WTC11 (cell line): ENCODE measurements at regions not wholly inside any gene's neighbourhood (a gene's known extent, or its start where the extent isn't known, plus 50 kb on each side); places are given as distances from the start of the nearest gene placed in this dataset.

Experiments
- ATAC-seq: fragments of 200-7000 bp; cut with Tn5 transposase; 2 replicates; pipeline ENCODE4 v1.10.0; 2021; ENCODE audit warnings: mild to moderate bottlenecking, moderate library complexity
- CTCF ChIA-PET: fragments of 300-600 bp; sonication (Branson Sonifier 250); formaldehyde crosslinking; loops from one replicate; lab custom pipeline; 2021; ENCODE audit warnings: antibody characterized with exemption; lab: Charles Lee
- POLR2A ChIA-PET: fragments of 350-600 bp; sonication (Branson Sonifier 250); formaldehyde crosslinking; loops from one replicate; lab custom pipeline; 2021; ENCODE audit warnings: antibody characterized with exemption; lab: Charles Lee
- DNase-seq: peaks from one replicate; pipeline ENCODE4 v3.0.0; 2021; ENCODE audit warnings: low spot score
- H3K27ac Mint-ChIP-seq: 2 replicates; pipeline ENCODE4 v1.8.0; 2021; ENCODE audit warnings: mixed read lengths
- H3K27me3 Mint-ChIP-seq: 2 replicates; pipeline ENCODE4 v1.8.0; 2021; ENCODE audit warnings: low read depth, mild to moderate bottlenecking, moderate library complexity, mixed read lengths
- H3K36me3 Mint-ChIP-seq: 2 replicates; pipeline ENCODE4 v1.8.0; 2021; ENCODE audit warnings: mixed read lengths
- H3K4me1 Mint-ChIP-seq: 2 replicates; pipeline ENCODE4 v1.8.0; 2022; ENCODE audit warnings: mixed read lengths
- H3K4me3 Mint-ChIP-seq: 2 replicates; pipeline ENCODE4 v1.8.0; 2021; ENCODE audit warnings: mild to moderate bottlenecking, moderate library complexity, mixed read lengths
- H3K9me3 Mint-ChIP-seq: 2 replicates; pipeline ENCODE4 v1.8.0; 2021; ENCODE audit warnings: mixed read lengths
- ATF1 ChIP-seq: sonication (generic); formaldehyde crosslinking; IDR thresholded peaks from 2 replicates; pipeline ENCODE4 v1.8.1; 2023; ENCODE audit warnings: mild to moderate bottlenecking, moderate library complexity, missing genetic modification reagents
- CREB1 ChIP-seq: sonication (generic); formaldehyde crosslinking; IDR thresholded peaks from 2 replicates; pipeline ENCODE4 v1.8.0; 2023; ENCODE audit warnings: mild to moderate bottlenecking, missing genetic modification reagents
- CREM ChIP-seq: sonication (generic); formaldehyde crosslinking; IDR thresholded peaks from 2 replicates; pipeline ENCODE4 v1.8.1; 2022; ENCODE audit warnings: mild to moderate bottlenecking, missing genetic modification reagents, moderate library complexity
- ELF4 ChIP-seq: sonication (generic); formaldehyde crosslinking; IDR thresholded peaks from 2 replicates; pipeline ENCODE4 v1.8.1; 2022; ENCODE audit warnings: low read depth, mild to moderate bottlenecking, moderate library complexity, missing genetic modification reagents
- EMX1 ChIP-seq: fragments of 250-450 bp; sonication (Bioruptor Pico); IDR thresholded peaks from 2 replicates; pipeline ENCODE4 v1.8.0; 2021; ENCODE audit warnings: mild to moderate bottlenecking
- FOXJ3 ChIP-seq: sonication (generic); formaldehyde crosslinking; IDR thresholded peaks from 2 replicates; pipeline ENCODE4 v1.9.0; 2021; ENCODE audit warnings: missing genetic modification reagents, mild to moderate bottlenecking, borderline replicate concordance
- FOXK1 ChIP-seq: sonication (generic); formaldehyde crosslinking; IDR thresholded peaks from 2 replicates; pipeline ENCODE4 v1.8.0; 2022; ENCODE audit warnings: mild to moderate bottlenecking, moderate library complexity, missing genetic modification reagents
- FOXP1 ChIP-seq: sonication (generic); formaldehyde crosslinking; IDR thresholded peaks from 2 replicates; pipeline ENCODE4 v1.8.0; 2022; ENCODE audit warnings: missing genetic modification reagents, mild to moderate bottlenecking, moderate library complexity, borderline replicate concordance
- KAT7 ChIP-seq: sonication (generic); formaldehyde crosslinking; IDR thresholded peaks from 2 replicates; pipeline ENCODE4 v1.8.1; 2023; ENCODE audit warnings: missing genetic modification reagents, mild to moderate bottlenecking, borderline replicate concordance
- NR1H2 ChIP-seq: sonication (generic); formaldehyde crosslinking; IDR thresholded peaks from 2 replicates; pipeline ENCODE4 v1.9.0; 2021; ENCODE audit warnings: mild to moderate bottlenecking, moderate library complexity, missing genetic modification reagents
- RELA ChIP-seq: sonication (generic); formaldehyde crosslinking; IDR thresholded peaks from 2 replicates; pipeline ENCODE4 v1.8.1; 2022; ENCODE audit warnings: missing genetic modification reagents, mild to moderate bottlenecking, borderline replicate concordance
- SOX15 ChIP-seq: fragments of 250-450 bp; sonication (Bioruptor Pico); IDR thresholded peaks from 2 replicates; pipeline ENCODE4 v1.9.0; 2021; ENCODE audit warnings: mild to moderate bottlenecking
- TCF7 ChIP-seq: sonication (generic); formaldehyde crosslinking; IDR thresholded peaks from 2 replicates; pipeline ENCODE4 v1.8.0; 2022; ENCODE audit warnings: mild to moderate bottlenecking, low read depth, missing genetic modification reagents, moderate library complexity
- TP53 ChIP-seq: sonication (generic); formaldehyde crosslinking; IDR thresholded peaks from 2 replicates; pipeline ENCODE4 v1.8.1; 2023; ENCODE audit warnings: mild to moderate bottlenecking, missing genetic modification reagents
- ZNF138 ChIP-seq: sonication (generic); formaldehyde crosslinking; conservative IDR thresholded peaks from 2 replicates; pipeline ENCODE4 v1.8.1; 2022; ENCODE audit warnings: mild to moderate bottlenecking, moderate library complexity, missing genetic modification reagents
- ZNF317 ChIP-seq: sonication (generic); formaldehyde crosslinking; IDR thresholded peaks from 2 replicates; pipeline ENCODE4 v1.8.1; 2023; ENCODE audit warnings: low read depth, mild to moderate bottlenecking, moderate library complexity, missing genetic modification reagents, borderline replicate concordance
- ZNF416 ChIP-seq: fragments of 250-450 bp; sonication (Bioruptor Pico); IDR thresholded peaks from 2 replicates; pipeline ENCODE4 v1.9.0; 2021; ENCODE audit warnings: mild to moderate bottlenecking, inconsistent platforms
- TF ChIP-seq, protein P1 (sequence below): fragments of 250-450 bp; sonication (Bioruptor Pico); conservative IDR thresholded peaks from 2 replicates; pipeline ENCODE4 v1.9.0; 2021; ENCODE audit warnings: mild to moderate bottlenecking
- TF ChIP-seq, protein P2 (sequence below): sonication (generic); formaldehyde crosslinking; IDR thresholded peaks from 2 replicates; pipeline ENCODE4 v1.8.0; 2022; ENCODE audit warnings: mild to moderate bottlenecking, missing genetic modification reagents
- TF ChIP-seq, protein P3 (sequence below): sonication (generic); formaldehyde crosslinking; IDR thresholded peaks from 2 replicates; pipeline ENCODE4 v1.8.0; 2022; ENCODE audit warnings: missing genetic modification reagents
- TF ChIP-seq, protein P4 (sequence below): sonication (generic); formaldehyde crosslinking; IDR thresholded peaks from 2 replicates; pipeline ENCODE4 v1.8.0; 2022; ENCODE audit warnings: mild to moderate bottlenecking, missing genetic modification reagents
- TF ChIP-seq, protein P5 (sequence below): sonication (generic); formaldehyde crosslinking; IDR thresholded peaks from 2 replicates; pipeline ENCODE4 v1.8.1; 2022; ENCODE audit warnings: mild to moderate bottlenecking, moderate library complexity, missing genetic modification reagents
- TF ChIP-seq, protein P6 (sequence below): sonication (generic); formaldehyde crosslinking; IDR thresholded peaks from 2 replicates; pipeline ENCODE4 v1.8.0; 2022; ENCODE audit warnings: mild to moderate bottlenecking, missing genetic modification reagents
- TF ChIP-seq, protein P7 (sequence below): sonication (generic); formaldehyde crosslinking; IDR thresholded peaks from 2 replicates; pipeline ENCODE4 v1.8.1; 2023; ENCODE audit warnings: mild to moderate bottlenecking, missing genetic modification reagents, moderate library complexity
- TF ChIP-seq, protein P8 (sequence below): fragments of 250-450 bp; sonication (Bioruptor Pico); IDR thresholded peaks from 2 replicates; pipeline ENCODE4 v1.9.0; 2021; ENCODE audit warnings: moderate library complexity, mild to moderate bottlenecking, inconsistent platforms, borderline replicate concordance
- TF ChIP-seq, protein P9 (sequence below): sonication (generic); formaldehyde crosslinking; IDR thresholded peaks from 2 replicates; pipeline ENCODE4 v1.8.1; 2023; ENCODE audit warnings: mild to moderate bottlenecking, missing genetic modification reagents, moderate library complexity

DNA sequence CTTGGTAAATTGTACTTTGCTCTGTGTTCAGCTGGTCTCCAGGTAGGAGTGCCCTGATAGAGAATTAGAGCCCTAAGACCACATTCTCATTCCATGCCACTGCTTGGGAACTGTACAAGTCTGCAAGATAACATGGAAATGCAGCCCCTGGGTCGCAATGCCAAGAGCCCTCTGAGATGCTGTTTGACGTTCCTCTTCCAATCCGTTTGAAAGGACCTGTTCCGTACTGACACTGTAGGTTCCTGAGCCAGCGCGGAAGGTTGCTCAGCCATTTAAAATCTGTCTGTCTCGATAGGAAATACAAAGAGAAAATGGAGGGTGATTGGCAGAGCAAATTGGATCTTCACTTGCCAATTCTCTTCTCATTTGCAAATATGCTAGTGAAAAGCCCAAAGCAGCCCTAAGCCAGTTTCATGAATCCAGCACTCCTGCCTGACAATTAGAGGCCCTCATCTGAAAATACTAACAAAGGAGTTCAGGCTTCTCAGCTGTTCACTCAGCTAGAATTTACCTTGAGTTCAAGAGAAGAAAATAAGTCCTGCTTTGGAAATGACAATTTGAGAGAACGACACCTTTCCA lies 100.6 kb upstream of the AFDN start:
- DNase-seq (no peak), ATAC-seq (no peak)
- ChIA-PET CTCF (no interaction called here), POLR2A (no interaction called here)
- Mint-ChIP-seq H3K4me3 (no peak overlapping the region), H3K27ac (no peak overlapping the region), H3K9me3 (no peaks in the 10 kb centered on the region), H3K36me3 (no peaks in the 10 kb centered on the region), H3K4me1 (no peaks in the 10 kb centered on the region; the same call in 1 of the 2 replicates), H3K27me3 (no peaks in the 10 kb centered on the region)
- TF ChIP-seq NR1H2 (CRISPR knock-in tag), result no peak
- no peak for TF ChIP-seq KAT7 (CRISPR knock-in tag)
- no peak for TF ChIP-seq EMX1
- TF ChIP-seq, protein P1, sequence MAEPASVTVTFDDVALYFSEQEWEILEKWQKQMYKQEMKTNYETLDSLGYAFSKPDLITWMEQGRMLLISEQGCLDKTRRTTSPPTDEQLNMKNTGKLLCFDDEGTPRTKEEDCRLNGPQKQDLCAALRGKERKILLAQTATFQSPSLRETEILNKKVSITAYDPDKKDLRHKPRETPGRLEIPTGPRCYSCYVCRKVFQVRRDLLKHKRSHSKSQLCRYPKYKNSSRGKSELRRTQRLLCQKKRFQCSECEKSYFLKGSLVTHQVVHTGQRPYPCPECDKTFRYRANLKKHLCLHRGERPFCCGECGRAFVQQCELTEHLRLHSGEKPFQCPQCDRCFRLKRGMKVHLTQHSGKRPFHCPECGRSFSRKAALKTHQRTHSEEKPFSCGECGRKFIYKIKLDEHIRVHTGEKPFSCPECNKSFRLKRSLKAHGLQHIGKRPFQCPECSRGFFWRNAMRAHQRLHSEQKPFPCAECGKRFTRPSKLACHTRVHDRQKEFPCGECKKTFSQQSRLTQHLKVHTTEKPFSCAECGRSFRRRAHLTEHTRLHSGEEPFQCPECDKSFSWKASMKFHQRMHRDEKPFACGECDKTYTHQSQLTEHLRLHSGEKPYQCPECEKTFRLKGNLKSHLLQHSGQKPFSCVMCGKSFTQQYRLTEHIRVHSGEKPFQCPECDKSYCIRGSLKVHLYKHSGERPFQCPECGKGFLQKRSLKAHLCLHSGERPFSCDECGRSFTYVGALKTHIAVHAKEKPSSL (CRISPR knock-in tag), result no peak
- TF ChIP-seq TP53, result no peak
- TF ChIP-seq FOXK1 (CRISPR knock-in tag), result no peak
- TF ChIP-seq ZNF317, result no peak
- no peak for TF ChIP-seq FOXJ3 (CRISPR knock-in tag)
- TF ChIP-seq RELA (CRISPR knock-in tag), result no peak

DNA sequence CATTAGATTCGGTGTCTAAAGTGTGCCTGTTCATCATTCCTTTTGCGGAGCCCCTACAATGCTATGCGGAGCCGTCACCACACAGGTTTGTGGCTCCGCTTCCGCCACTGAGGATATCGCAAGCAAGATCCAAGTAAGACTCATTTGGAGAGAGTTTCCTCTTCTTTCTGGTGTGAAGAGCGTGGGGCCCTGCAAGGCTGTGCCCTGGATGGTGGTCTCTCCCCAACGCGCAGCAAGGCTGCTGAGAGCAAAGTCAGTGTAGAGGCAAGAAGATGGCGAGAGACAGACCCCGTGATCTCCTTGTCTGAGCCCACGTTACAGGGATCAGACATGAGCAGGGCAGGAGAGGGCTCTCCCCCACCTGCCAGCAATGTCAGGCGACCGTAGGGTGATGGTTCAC lies 96.3 kb upstream of the AFDN start:
- no peaks in the 10 kb centered on the region for H3K36me3 Mint-ChIP-seq
- peaks cover 12% of the 10 kb centered on the region for H3K9me3 Mint-ChIP-seq
- no peak overlapping the region for H3K27ac Mint-ChIP-seq
- H3K27me3 Mint-ChIP-seq, result no peaks in the 10 kb centered on the region
- no peak for ATAC-seq
- ChIA-PET POLR2A (no interaction called here), CTCF (no interaction called here)
- no peaks in the 10 kb centered on the region for H3K4me1 Mint-ChIP-seq
- DNase-seq, result no peak
- H3K4me3 Mint-ChIP-seq, result no peak overlapping the region
- TF ChIP-seq ZNF138 (CRISPR knock-in tag) (no peak), TCF7 (CRISPR knock-in tag) (no peak), ATF1 (CRISPR knock-in tag) (no peak), CREB1 (CRISPR knock-in tag) (no peak), CREM (no peak), ELF4 (CRISPR knock-in tag) (no peak), FOXP1 (no peak), SOX15 (CRISPR knock-in tag) (no peak), ZNF416 (CRISPR knock-in tag) (no peak)
- TF ChIP-seq, protein P2, sequence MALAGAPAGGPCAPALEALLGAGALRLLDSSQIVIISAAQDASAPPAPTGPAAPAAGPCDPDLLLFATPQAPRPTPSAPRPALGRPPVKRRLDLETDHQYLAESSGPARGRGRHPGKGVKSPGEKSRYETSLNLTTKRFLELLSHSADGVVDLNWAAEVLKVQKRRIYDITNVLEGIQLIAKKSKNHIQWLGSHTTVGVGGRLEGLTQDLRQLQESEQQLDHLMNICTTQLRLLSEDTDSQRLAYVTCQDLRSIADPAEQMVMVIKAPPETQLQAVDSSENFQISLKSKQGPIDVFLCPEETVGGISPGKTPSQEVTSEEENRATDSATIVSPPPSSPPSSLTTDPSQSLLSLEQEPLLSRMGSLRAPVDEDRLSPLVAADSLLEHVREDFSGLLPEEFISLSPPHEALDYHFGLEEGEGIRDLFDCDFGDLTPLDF (CRISPR knock-in tag), result no peak
- TF ChIP-seq, protein P3, sequence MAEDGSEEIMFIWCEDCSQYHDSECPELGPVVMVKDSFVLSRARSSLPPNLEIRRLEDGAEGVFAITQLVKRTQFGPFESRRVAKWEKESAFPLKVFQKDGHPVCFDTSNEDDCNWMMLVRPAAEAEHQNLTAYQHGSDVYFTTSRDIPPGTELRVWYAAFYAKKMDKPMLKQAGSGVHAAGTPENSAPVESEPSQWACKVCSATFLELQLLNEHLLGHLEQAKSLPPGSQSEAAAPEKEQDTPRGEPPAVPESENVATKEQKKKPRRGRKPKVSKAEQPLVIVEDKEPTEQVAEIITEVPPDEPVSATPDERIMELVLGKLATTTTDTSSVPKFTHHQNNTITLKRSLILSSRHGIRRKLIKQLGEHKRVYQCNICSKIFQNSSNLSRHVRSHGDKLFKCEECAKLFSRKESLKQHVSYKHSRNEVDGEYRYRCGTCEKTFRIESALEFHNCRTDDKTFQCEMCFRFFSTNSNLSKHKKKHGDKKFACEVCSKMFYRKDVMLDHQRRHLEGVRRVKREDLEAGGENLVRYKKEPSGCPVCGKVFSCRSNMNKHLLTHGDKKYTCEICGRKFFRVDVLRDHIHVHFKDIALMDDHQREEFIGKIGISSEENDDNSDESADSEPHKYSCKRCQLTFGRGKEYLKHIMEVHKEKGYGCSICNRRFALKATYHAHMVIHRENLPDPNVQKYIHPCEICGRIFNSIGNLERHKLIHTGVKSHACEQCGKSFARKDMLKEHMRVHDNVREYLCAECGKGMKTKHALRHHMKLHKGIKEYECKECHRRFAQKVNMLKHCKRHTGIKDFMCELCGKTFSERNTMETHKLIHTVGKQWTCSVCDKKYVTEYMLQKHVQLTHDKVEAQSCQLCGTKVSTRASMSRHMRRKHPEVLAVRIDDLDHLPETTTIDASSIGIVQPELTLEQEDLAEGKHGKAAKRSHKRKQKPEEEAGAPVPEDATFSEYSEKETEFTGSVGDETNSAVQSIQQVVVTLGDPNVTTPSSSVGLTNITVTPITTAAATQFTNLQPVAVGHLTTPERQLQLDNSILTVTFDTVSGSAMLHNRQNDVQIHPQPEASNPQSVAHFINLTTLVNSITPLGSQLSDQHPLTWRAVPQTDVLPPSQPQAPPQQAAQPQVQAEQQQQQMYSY (CRISPR knock-in tag), result no peak
- TF ChIP-seq, protein P4, sequence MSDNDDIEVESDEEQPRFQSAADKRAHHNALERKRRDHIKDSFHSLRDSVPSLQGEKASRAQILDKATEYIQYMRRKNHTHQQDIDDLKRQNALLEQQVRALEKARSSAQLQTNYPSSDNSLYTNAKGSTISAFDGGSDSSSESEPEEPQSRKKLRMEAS (CRISPR knock-in tag), result no peak
- TF ChIP-seq, protein P5, sequence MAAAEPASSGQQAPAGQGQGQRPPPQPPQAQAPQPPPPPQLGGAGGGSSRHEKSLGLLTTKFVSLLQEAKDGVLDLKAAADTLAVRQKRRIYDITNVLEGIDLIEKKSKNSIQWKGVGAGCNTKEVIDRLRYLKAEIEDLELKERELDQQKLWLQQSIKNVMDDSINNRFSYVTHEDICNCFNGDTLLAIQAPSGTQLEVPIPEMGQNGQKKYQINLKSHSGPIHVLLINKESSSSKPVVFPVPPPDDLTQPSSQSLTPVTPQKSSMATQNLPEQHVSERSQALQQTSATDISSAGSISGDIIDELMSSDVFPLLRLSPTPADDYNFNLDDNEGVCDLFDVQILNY (CRISPR knock-in tag), result no peak
- TF ChIP-seq, protein P6, sequence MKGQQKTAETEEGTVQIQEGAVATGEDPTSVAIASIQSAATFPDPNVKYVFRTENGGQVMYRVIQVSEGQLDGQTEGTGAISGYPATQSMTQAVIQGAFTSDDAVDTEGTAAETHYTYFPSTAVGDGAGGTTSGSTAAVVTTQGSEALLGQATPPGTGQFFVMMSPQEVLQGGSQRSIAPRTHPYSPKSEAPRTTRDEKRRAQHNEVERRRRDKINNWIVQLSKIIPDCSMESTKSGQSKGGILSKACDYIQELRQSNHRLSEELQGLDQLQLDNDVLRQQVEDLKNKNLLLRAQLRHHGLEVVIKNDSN (CRISPR knock-in tag), result no peak
- TF ChIP-seq, protein P7, sequence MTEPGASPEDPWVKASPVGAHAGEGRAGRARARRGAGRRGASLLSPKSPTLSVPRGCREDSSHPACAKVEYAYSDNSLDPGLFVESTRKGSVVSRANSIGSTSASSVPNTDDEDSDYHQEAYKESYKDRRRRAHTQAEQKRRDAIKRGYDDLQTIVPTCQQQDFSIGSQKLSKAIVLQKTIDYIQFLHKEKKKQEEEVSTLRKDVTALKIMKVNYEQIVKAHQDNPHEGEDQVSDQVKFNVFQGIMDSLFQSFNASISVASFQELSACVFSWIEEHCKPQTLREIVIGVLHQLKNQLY (CRISPR knock-in tag), result no peak
- TF ChIP-seq, protein P8, sequence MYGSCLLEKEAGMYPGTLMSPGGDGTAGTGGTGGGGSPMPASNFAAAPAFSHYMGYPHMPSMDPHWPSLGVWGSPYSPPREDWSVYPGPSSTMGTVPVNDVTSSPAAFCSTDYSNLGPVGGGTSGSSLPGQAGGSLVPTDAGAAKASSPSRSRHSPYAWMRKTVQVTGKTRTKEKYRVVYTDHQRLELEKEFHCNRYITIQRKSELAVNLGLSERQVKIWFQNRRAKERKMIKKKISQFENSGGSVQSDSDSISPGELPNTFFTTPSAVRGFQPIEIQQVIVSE (CRISPR knock-in tag), result no peak
- TF ChIP-seq, protein P9, sequence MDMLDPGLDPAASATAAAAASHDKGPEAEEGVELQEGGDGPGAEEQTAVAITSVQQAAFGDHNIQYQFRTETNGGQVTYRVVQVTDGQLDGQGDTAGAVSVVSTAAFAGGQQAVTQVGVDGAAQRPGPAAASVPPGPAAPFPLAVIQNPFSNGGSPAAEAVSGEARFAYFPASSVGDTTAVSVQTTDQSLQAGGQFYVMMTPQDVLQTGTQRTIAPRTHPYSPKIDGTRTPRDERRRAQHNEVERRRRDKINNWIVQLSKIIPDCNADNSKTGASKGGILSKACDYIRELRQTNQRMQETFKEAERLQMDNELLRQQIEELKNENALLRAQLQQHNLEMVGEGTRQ, result no peak
